GM19395 (cell line): ENCODE measurements at regions not wholly inside any gene's neighbourhood (a gene's known extent, or its start where the extent isn't known, plus 50 kb on each side); places are given as distances from the start of the nearest gene placed in this dataset.
"Not testable (repeated sequence)": the region's sequence is repeated elsewhere in the genome, so short reads cannot be mapped to it uniquely, and the experiment has no call there.

Source experiments
- ATAC-seq: cut with Tn5 transposase; IDR thresholded peaks from one replicate; pipeline ENCODE4 v1.9.1; 2021; ENCODE audit warnings: mild to moderate bottlenecking, moderate library complexity; ENCODE audit not compliant: unreplicated experiment

DNA sequence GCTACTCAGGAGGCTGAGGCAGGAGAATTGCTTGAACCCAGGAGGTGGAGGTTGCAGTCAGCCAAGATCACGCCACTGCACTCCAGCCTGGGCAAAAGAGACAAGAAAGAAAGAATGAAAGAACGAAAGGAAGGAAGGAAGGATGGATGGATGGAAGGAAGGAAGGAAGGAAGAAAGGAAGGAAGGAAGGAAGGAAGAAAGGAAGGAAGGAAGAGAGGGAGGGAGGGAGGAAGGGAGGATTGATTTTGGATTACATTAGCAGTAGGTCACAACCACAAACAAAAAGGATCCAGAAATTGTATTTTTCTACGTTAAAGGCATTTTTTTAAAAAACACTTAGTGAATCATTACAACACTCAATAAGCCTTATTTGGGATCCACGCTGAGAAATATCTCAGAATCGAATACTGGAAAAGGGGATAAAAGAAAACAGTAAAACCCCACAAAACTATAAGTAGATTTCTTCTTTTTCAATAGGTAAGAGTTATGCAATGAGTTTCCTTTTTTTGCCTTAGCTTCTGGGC, 136.9 kb upstream of the FREM1 start:
- ATAC-seq = no peak

DNA sequence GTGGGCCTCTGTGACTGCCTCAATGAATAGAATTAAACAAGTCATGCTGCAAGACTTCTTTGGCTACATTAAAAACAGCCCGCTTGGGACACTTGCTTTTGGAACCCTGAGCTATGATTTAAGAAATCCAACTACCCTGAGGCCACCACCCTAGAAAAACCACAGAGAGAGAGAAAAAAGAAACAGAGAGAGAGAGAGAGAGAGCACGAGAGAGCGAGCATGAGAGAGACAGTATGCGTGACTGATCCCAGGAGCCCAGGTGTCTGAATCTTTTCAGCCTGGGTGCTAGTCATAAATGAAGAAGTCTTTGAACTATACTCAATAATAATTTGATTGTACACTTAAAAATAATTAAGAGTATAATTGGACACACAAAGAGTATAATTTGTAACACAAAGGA, 123.1 kb upstream of the FREM1 start:
- no peak for ATAC-seq

DNA sequence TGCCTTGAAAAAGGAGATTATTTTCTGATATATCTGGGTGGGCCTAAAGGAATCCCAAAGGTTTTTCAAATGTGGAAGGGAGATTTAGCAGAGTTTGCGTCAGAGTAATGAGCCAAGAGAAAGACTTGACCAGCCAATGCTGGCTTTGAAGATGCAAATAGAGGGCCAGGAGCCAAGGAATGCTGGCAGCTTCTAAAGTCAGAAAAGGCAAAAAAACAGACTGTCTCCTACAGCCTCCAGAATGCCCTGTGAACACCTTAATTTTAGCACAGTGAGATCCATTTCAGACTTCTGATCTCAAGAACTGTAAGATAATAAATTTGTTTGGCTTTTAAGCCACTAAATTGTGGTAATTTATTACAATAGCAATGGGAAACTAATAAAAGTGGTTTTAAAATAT, 122.6 kb upstream of the FREM1 start:
- no peak for ATAC-seq

DNA sequence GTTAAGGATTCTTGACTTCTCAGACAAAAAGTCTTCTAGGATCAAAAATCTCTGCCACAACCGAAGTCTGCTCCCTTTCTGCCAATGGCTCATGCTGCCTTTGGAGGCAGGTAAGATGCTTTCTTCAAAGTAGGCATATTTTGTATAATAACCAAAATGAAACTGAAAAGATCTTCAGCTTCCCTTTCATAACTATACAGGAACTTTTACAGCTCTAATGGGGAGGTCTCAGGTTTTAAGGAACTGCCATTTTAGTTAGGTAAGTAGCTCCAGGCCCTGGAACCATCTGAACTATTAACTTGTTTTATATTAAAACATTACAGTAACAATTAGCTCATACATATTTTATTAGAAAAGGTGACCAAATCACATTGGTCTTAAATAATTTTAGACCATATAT, 110.9 kb upstream of the FREM1 start:
- ATAC-seq = no peak

DNA sequence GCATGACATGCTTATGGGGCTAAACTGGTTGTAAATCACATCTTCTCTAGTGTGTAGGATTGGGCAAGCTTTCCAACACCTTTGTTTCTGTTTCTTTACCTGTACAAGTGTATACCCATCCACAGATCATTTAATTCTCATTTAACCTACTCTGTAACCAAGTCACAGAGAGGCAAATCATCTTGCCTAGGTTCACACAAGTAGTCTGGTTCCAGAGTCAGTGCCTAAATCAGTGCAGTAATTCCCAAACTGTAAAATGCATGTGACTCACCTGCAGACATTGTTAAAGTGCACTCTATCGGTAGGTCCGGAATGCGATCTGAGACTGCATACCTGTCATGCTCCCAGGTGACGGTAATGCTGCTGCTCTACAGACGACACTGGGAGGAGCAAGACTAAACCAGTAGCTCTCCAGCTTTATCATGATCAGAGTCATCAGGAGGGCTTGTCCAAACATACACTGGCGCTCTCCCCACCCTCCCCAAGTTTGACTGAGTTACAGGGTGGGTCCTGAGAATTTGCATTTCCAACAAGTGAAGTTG, 107.9 kb upstream of the FREM1 start:
- no peak for ATAC-seq

DNA sequence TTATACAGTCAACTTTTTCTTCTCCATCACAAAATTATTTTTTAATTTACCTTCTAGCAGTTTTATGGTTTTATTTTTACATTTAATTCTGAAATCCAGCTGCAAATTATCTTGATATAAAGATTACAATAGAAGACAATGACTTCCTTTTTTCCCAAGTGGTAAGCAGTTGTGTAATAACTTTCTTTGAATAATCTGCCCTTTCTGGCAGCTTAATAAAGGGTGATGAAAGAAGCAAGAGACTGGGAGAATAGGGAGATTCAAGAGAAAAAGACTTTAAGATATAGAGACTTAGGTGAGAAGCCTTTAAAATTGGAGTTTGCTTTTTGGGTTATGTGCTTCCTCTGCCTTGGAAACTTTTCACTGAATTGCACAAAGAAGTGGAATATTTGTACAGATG, 100.4 kb upstream of the FREM1 start:
- no peak for ATAC-seq

DNA sequence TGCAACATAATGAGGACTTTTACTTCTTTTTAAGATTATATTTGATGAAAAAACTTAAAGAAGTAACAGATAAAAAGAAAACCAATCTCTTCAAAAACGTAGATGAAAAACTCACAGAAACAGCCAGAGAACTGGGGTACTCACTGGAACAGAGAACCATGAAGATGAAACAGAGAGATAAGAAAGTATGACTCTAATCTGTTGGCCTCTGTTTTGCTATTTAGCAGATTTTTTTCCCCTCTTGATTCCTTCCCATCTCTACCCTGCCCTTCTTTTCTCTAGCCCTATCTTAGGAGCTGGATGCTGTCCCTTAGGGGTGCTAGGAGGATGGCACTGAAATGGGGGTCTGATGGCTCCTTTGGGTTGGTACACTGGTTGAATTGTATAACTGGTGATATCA, 97.5 kb upstream of the FREM1 start:
- no peak for ATAC-seq

DNA sequence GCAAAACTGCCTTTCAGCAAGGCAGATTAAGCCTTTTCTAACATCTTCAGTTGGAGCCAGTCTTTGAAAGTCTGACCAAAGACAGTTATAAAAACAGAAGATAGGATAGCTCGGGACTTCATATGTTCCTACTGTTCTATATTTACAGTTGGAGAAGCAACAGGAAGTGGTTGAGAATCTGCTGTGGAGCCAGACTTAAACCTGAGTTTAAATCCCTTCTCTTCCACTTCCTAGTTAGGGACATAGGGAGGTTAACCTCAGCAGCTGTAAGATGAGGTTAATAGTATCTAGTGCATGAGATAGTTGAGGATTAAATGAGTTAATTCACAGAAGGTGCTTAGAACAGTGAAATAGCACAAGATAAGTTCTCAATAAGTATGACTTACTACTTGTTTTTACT, 84.5 kb upstream of the FREM1 start:
- ATAC-seq = no peak

DNA sequence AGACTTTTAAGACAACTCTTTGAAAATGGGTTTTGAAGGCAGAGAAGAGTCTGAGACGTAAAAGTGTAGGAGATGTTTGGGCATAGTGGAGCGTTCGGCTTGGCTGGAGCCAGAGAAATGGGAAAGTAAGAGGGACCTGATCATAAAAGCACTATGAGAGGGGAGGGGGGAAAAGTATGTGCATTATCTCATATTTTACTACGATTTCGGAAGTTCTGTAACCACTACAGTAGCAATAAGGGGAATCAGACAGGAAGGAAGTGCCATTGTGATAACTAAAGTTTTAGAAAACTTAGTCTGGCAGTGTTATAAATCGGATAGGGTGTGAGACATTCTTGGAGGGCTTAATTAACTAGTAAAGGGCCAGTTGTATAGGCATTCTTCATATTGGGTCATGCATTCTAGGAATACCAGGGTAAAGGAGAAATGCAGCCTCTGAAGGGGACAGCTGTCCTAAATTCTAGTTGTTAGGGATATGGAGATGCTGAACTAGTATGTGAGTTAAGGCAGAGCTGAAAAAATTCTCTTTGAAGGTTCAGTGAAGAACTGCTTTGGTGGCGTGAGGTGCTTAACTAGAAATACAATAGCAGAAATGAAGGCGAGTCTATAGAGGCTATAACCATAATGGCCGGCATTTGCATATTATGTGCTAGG, 83.8 kb upstream of the FREM1 start:
- ATAC-seq = no peak

DNA sequence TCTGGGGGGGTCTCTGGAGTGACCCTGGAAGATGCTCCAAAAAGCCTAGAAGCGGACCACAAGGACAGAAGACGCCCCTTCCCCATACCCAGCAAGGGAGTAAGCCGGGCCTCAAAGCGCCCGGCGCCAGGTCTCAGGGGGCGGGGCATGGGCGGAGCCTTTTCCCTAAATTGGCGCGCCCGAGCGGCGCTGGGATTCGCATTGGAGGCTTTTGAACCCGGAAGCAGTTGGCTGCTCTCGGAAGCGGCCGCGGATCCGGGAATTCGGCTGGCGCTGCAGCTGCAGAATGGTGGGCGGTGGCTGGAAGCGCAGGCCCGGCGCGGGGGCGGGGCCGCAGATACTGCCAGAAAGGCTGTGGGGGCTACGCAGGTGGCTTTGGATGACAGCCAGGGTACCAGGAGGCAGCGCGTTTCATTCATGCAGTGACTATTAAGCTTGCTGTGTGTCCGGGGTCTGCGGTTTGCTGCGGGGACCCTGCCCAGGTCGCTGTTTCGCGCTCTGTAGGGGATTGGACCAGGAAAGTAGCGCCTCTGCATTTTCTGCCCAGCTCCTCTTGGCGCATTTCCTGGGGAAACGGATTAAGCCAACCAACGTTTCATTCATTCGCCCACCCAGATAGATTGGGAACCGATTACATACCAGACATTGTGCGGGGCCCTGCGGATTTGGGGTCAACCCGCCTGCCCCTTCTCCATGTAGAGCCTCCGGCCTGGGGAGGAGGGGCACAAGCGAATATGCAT, 83.0 kb upstream of the FREM1 start:
- ATAC-seq = peak; percentile 68

DNA sequence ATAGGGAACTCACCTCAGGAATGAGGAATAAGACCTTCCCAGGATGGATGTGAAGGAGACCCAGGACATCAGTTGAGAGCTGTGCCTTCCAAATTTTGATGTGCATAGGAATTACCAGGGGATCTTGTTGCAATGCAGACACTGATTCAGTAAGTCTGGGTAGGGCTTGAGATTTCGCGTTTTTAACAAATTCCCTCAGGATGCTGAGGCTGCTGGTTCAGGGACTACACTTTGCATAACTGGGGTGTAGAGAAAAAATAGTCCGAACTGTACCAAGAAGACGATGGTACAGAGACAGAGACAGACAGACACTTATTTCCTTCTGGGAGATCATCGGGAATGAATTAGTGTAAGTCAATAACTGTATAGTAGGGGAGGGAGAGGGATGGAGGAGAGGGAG, 82.3 kb upstream of the FREM1 start:
- no peak for ATAC-seq

DNA sequence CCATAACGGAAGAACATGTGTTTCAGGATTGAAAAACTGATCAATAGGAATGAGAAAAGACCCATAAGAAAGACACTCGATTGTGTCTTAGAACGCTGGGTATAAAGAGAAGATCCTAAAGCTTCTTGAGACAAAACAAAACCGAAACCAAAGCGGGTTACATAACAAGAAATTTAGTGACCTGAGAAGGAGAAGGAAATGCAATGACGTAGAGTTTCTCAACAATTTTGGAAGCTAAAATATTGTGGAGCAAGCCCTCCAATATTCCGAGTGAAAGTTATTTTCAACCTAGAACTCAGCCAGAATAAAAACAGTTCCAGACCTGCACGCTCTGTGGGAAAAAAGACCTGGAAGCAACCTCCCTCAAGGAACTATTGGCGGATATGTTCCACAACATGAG, 81.9 kb upstream of the FREM1 start:
- ATAC-seq = no peak

DNA sequence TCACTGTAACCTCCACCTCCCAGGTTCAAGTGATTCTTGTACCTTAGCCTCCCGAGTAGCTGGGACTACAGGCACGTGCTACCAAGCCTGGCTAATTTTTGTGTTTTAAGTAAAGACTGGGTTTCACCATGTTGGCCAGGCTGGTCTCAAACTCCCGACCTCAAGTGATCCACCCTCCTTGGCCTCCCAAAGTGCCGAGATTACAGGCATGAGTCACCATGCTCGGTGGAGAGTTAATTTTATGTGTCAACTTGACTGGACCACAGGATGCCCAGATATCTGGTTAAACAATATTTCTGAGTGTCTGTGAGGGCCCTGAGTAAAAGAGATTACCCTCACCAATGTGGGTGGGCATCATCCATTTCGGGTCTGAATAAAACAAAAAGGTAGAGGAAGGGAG, 80.4 kb upstream of the FREM1 start:
- not testable (repeated sequence) for ATAC-seq

DNA sequence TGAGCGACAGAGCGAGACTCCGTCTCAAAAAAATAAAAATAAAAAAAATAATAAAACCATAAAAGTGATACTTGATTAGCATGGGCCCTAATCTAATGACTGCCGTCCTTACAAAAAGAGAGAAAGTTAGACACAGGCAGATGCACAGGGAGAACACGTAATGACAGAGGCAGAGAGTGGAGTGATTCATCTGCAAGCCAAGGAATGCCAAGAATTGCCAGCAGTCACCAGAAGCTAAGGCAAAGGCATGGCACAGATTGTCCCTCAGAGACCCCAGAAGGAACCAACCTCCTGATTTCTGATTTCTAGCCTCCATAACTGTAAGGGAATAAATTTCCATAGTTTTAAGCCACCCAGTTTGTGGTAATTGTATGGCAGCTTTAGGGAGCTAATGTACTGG, 79.6 kb upstream of the FREM1 start:
- ATAC-seq = no peak

DNA sequence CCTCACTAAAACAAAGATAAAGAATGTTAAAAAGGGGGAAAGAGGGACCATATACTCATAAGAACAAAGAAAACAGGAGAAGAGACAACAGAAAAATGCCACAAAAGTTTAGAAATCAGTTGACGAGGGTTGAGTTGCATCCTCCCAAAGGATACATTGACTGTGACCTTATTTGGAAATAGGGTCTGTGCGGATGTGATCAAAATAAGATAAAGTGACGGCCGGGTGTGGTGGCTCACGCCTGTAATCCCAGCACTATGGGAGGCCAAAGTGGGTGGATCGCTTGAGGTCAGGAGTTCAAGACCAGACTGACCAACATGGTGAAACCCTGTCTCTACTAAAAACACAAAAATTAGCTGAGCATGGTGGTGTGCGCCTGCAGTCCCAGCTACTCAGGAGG, 79.1 kb upstream of the FREM1 start:
- ATAC-seq = not testable (repeated sequence)

DNA sequence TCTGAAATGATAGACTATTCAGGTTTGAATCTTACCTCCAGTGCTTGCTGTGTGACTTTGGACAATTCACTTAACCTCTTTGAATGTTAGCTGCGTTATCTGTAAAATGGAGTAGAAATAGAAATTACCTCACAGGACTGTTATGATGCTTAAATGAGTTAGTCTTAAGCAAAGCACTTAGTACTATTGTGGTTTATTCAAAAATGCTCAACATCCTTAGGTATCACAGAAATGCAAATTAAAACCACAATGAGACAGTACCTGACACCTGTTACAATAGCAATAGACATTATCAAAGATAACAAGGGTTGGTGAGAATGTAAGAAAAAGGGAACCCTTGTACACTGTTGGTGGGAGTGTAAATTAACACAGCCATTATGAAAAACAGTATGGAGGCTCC, 77.6 kb upstream of the FREM1 start:
- no peak for ATAC-seq

DNA sequence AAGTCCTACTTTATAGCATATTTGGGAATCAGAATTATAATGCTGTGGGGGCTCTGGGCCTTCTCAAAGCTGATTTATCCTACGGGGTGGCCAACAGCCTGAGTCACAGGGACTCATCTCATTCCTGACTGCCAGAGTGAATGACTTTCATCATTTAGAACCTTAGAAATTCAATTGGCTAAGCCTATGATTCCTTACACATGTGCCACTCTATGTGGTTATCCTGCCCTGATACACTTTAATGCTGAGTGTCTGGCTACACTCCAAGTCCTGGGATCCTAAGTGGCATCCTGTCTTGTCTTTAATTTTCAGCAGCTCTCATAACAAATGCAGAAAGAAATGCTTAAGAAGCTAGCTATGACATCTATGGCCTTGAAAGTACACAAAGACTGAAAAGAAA, 75.2 kb upstream of the FREM1 start:
- ATAC-seq = no peak

DNA sequence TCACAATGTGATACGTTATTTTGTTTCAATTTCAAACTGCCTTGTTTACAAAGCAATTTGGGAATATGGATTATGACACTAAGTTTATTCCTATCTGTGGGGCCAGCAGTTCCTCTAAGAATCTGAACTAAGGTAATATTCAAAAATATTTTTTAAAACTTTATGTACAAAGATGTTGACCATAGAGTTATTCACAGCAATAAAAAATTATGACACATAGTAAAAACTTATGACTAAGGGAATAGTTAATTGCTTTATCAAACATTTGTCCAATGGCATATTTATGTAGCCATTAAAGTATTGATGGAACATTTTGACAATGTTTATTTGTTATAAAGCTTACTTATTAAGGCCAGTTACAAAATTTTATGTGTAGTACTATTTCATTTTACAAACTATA, 73.4 kb upstream of the FREM1 start:
- no peak for ATAC-seq

DNA sequence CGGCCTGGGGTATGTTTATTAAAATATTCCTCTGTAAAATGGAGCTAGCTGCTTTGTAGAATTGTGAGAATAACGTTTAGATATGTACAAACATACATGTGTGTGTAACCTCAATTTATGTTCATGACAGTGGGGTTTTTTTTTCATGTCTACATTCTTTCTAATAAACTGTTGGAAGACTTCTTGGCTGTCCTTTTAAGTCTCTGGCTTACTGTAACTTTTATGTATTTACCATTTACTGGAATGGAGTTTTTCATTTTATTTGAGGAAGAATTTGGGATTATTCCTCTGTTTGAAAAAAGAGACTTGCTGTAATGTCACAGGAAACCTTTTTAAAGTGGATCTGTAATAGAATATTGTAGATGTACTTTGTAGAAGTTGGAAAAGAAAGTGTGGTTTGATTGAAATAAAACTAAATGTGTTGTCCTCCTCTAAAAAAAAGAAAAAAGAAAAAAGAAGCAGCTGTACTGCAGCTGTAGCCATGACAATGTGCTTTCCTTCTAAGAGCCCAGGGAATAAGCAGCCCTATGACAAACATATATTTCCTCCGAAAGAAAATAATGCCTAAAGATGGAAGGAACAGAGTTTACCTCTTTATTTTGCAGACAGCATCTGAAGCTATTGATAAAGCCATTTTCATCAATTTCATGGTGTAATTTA, 71.2 kb upstream of the FREM1 start:
- ATAC-seq = no peak

DNA sequence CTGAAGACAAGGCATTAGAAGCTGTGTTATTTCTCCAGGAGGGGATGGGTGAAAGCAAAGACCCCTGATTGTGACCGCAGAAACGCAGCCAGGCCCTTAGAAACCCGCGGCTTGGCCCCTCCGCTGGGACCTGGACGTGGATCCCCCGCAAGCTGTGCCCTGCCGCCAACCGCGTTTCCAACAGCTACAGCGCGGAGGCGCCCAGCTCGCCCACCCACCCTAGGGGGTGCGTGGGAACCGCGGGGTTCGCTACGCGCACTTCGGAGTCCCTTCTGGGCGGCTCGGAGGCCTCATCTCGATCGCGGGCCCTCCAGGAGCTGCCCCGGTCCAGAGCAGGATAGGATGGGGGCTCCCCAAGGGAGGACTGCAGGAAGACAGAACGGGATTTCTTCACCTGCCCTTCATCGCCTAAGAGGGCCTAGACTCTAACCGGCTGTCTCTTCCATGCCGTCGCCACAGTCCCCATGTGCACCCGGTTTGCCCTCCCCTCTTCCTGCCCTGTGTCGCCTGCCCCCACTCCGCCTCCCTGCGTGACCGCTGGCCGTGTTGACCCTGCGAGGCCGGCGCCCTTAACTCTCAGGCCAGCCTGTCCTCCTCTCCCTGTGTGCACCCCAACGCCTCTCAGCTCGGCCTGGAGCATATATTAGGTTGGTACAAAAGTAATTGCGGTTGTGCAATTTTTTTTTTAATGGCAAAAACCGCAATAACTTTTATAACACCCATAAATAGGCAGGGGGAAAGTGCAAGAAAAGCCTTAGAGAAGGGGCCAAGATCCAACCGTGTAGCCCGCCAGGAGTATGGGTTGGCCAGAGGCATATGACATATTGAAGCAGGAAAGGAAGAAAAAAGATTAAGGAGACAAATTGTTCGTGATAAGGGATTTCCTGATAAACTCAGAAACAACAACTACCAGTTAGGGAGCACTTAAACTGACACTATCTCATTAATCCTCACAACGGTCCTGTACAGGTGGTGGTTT, 68.1 kb upstream of the FREM1 start:
- no peak for ATAC-seq
